Left cardiac atrium (tissue), 4 donors: ENCODE measurements at regions not wholly inside any gene's neighbourhood (a gene's known extent, or its start where the extent isn't known, plus 50 kb on each side); places are given as distances from the start of the nearest gene placed in this dataset.
"Not testable (repeated sequence)": the region's sequence is repeated elsewhere in the genome, so short reads cannot be mapped to it uniquely, and the experiment has no call there.

ENCODE experiments used
- ATAC-seq, 2 donors: fragments of 200-7000 bp; cut with Tn5 transposase; one replicate each; pipeline ENCODE4 v1.9.1; 2020; ENCODE audit warnings: mild to moderate bottlenecking in 2 of 2, moderate library complexity in 2 of 2
- DNase-seq: peaks from one replicate; pipeline ENCODE4 v3.0.0-alpha.2; 2020
- intact Hi-C, 2 donors: fragments of 100-400 bp; cut with DNase I; formaldehyde crosslinking; loops; one replicate each; pipeline versions ENCODE4 v1.14.1 to v1.15.1; 2022 to 2023
- donor health status: DM: no; HTN: yes; CAD: no.
- donor health status: DM: no; HTN: yes; CAD: no; lungs with severe emphysema.
- donor health status: DM: yes; HTN: yes; CAD: no.
- donor health status: Dilated cardiomyopathy.

DNA sequence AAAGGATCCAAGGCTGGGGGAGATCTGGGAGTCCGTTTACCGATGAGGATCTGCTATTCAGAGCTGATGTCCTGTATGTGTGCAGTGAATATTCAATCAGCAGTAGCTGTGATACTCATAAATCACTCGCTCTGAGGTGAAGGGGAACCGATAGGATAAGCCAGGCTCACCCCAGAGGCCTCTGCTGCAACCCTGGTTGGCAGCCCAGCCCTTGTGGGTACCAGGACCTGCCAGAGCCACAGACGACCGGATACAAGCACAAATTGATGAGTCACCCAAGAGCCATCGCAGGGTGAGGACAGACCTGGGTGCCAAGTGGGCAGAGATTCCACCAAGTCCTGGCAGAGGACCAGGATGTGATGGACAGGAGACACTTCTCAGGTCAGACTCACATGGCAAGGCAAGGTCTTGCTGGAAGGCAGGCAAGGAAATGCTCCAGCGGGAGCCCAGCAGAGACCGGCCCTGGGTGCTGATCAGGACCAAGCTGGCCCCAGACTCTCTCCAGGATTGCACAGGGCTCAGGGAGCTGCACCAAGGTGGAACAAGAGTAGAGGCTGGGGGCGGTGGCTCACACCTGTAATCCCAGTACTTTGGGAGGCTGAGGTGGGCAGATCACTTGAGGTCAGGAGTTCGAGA is 112.2 kb upstream of the ZNF479 start:
- intact Hi-C loops, ATAC-seq, DNase-seq: not testable (repeated sequence)

DNA sequence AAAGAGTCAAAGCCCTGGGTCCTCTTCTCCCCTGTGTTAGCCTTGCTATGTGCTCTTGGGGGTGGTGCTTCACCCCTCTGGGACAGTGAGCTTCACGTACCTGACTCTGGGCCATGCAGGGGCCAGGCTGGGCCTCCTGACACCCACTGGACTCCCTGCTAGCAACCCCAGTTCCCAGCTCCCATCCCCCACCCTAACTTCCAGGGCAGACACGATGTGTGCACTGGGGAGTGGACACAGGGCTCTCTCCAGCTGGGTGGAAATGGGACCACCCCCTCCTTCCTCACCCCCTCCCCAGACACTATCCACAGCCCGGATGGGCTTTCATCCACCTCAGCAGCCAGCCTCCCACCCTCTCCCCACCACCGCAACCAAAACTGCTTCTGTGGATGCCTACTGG is 113.0 kb upstream of the ZNF479 start:
- intact Hi-C loops, result no loop called here
- no peak for ATAC-seq
- no peak for DNase-seq

DNA sequence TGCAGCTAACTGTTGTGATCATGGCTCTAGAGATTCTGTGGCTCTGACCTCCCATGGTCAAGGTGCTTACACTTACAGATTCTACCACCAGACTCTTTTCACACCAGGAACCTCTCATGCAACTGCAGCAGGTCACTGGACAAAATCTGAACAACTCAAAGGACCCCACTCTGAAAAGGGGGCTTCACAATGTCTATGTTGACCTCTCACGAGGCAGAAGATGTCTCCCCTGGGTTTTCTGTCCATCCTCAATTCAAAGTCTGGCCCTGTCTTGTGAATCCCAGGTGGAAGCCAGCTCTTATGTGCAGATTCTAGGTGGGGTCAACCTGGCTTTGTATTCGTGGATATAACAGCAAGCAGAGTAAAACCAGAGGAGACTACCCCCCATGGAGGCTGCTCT is 118.6 kb upstream of the ZNF479 start:
- no peak for ATAC-seq
- intact Hi-C loops, result no loop called here
- no peak for DNase-seq

DNA sequence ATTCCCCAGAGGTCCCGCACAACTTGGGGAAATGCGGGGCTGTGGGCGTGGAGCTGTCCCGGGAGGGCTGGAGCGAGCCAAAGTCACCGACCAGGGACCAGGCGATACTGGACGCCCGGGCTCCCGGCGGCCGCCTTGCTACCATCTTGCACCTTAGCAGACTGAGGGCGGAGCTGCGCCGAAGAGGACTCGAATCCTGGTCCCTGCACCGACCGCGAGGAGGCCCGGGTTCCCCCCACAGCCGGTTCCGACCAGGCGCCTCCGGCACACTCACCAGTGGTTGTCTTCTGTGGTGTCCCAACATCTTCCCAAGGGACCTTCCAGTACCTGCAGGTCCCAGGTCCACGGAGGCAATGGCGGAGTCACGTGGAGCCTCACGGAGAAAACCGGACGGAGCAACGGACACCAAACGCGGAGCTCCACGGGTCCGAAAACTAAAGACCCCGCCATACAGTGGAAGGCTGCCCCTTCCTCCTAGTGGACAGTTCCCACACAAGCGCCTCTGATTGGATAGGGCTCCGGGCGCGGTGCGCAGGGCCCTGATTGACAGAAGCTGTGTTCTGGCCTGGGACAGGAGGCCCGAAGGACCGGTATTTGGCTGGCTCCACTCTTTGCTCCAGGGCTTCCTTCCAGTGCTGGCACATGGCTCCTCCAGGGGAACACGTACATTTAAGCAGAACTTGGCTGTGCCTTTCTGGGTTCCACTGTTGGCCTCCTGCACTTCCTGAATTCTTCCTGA is 124.6 kb upstream of the ZNF479 start:
- DNase-seq, result no peak
- intact Hi-C loops, result no loop called here
- ATAC-seq, result no peak

DNA sequence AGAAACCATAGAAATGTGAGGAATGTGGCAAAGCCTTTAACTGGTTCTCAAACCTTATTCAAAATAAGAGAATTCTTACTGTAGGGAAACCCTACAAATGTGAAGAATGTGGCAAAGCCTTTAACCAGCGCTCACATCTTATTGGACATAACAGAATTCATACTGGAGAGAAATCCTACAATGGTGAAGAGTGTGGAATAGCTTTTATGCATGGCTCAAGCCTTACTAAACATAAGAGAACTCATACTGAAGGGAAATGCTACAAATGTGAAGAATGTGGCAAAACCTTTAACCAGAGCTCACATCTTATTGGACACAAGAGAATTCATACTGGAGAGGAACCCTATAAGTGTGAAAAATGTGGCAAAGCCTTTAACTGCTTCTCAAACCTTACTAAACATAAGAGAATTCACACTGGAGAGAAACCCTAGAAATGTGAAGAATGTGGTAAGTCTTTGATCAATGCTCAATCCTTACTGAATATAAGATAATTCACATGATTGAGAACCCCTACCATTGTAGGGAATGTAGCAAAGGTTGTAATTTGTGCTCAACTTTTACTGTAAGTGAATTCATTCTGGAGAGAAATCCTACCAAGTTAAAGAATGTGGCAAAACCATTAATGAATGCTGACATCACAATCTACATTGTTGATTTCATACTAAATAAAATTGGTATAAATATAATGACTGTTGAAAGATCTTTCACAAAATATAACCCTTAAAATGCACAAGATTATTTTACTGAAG is 142.5 kb upstream of the ZNF479 start:
- intact Hi-C loops, result no loop called here
- ATAC-seq (no peak), DNase-seq (no peak)

DNA sequence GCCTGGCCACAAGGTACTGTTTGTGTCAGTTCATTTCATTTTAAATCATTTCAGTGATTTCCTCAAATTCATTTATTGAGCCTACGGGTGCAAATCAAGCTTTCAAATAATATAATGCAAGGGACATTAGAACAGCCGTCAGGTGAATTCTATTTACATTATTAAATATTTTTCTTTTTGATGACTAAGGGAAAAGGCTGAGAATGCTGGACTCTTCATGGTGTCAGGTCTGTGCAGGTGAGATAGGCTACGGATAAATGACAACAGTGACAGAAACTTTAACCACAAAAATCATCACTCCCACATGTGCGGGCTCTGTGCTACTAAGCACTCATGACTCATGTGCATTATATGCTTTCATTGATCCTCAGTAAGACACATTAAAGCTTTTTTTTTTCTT is 149.2 kb upstream of the ZNF716 start:
- intact Hi-C loops, result loop anchor here in 1 of 2 donors (10.0 kb wide), 1 partner anchor 184 kb away; no protein-coding TSS in a partner anchor
- no peak for DNase-seq
- no peak for ATAC-seq

DNA sequence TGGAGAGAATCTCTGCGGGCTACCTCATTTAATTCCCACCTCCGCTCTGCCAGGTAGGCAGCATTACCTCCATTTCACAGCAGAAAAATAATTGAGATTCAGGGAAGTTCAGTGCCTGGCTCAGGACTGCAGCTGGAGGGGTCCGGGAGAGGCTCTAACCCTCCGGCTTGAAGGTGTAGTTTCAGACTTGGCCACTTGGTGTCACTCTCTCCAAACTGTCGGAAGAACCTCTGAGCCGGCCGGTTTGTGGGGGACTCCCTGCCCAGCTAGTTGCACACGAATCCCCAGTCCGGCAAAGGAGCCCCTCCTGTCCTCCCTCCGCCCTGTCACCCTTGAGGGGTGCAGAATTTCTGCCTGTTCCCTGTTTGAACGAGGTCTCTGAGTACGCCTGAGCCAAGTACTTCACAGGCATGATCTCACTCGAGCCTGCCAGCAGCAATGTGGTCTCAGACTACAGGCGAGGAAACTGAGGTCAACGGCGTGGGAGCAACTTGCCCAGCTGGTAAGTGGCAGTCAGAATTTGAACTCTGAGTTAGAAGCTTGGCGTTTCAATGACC is 144.7 kb upstream of the ZNF716 start:
- intact Hi-C loops, result loop anchor here in 1 of 2 donors (10.0 kb wide), 1 partner anchor 180 kb away; no protein-coding TSS in a partner anchor
- peak in 1 of 2 donors; percentile 58 for ATAC-seq
- peak; percentile 28 for DNase-seq

DNA sequence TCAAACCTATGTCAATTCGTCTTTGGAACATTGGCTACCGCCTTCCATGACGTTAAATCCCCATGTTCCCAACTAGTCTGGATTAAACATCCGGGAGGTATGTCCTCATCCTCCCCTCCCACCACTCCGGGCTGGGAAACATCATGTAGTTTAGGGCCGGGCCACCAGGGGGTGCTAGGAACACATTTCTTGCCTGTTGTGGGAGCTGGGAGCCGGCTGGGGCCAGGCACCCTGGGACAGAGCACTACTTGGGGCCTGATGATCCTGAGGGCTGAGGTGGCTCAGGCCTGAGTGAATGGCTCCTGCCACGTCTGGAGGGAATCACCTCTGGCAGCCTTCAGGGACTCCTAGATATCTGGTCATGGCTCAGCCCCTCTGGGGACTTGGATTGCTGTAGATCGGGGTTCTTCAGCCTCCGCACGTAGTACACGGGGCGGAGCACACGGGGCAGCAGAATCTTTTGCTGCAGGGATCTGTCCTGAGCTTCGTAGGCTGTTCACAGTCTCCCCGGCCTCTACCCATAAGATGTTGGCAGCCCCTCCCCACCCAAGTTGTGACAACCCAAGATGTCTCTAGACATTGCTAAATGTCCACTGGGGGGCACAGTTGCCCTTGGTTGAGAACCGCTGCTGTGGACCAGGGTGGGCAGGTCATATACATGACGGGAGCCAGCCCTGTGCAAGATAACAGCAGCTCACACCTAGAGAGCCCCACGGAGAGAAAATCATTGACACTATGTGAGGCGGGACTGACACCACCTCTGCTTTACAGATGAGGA is 141.2 kb upstream of the ZNF716 start:
- intact Hi-C loops, result loop anchor here in 1 of 2 donors (10.0 kb wide), 1 partner anchor 176 kb away; no protein-coding TSS in a partner anchor
- peak; percentile 35 to 67 for ATAC-seq
- no peak for DNase-seq

DNA sequence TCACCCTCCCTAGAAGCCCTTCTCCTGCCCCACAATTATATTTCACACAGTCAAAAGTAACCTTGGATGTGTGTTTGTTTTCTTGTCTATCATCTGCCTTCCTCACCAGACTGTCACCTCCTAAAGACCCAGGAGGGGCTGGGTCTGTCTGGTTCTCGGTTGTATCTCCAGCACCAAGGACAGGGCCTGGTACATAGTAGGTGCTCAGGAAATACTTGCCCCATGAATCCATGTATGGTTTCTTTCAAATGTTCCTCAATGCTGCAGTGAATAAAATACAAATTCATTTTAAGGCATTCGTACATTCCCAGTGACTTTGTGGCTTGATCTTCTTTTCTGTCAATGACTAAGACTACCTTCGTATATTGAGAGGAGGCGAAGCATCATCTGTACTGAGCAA is 122.9 kb upstream of the ZNF716 start:
- intact Hi-C loops, result no loop called here
- DNase-seq (no peak), ATAC-seq (no peak)

DNA sequence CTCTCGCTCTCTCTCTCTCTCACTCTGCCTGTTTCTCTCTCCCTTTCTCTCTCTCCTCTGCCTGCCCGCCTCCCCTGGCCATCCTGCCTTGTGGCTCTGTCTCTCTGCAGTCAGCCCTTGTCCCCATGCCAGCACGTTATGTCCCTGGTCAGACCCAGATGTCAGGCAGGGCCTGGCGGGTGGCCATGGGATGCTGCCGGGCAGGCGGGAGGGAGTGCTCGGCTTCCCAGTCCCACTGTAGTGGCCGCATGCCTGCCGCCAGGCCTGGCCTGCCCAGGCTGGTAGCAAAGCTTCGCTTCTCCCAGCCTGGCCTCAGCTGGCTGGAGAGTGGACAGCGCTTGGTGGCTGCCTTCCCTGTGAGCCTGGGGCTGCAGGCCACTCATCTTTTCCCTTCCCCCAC is 121.5 kb upstream of the ZNF716 start:
- peak; percentile 75 for DNase-seq
- intact Hi-C loops, result no loop called here

DNA sequence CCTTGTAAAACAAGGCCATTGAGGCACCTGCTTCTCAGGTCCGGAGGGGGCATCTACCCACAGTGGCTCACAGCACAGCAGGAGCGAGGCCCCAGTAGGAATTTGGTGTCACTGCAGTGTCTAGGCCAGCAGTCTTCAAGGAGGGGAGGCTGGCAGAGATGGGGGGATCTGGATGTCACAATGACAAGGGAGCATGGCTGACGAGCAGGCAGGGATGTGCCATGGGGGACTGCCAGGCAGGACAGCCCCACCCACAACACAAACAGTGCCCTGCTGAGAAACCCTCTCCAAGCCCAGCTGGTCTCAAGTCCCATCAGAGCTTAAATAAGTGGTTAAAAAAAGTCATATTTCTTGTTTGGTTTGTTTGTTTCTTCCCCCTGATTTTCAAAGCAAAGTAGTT is 121.0 kb upstream of the ZNF716 start:
- ATAC-seq, result no peak
- intact Hi-C loops, result no loop called here
- no peak for DNase-seq

More for the DNA sequence above, 121.5 kb upstream of the ZNF716 start:
- peak; percentile 96 for ATAC-seq

DNA sequence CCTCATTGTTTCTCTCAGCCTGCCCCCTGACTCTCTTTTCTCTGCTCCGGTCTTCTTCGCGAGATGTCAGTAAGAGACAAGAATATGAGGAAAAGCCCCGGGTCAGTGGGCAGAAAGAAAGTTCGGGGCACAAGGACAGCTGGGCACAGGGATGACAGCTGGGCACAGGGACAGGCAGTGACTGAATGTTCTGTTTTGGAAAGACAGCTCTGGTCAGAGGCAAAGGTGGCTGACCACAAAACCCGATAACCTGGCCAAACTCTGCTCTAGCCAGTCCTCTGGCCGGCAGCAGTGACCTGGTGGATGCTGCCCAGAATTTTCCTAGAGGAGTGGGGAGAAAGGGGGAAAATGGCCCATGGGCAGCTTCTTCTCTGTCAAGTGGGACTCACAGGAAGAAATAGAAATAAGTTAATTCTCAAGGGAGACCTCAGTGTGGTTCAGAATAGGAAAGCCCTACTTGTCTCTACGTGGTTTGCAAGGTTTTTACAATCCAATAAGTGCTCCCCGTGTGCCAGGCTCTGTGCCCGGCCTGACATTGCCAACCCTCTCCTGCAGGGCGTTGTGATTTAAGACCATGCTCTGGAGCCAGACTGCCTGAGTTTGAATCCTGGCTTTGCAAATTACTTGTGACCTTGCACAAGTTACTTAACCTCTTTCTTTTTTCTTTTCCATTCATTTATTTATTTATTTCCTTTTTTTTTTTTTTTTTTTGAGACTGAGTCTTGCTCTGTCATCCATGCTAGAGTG is 110.6 kb upstream of the ZNF716 start:
- intact Hi-C loops, result no loop called here
- no peak for DNase-seq
- no peak for ATAC-seq

DNA sequence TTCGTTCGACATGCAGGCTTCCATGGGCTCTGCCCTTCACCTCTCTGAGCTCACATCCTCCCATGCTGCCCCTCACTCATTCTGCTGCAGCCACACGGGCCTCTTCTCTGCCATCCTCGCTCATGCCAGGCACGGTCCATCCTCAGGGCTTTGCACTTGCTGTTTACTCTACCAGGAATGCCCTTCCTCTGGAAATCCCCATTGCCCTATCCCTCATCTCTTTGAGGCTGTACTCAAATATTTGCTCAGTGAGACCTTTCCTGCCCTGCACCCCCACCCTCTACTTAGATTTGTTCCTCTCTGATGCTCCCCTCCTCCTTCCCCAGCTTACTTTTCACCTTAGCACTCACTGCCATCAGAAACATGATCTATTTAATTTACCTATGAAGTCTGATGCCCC is 107.0 kb upstream of the ZNF716 start:
- DNase-seq (no peak), ATAC-seq (no peak)
- intact Hi-C loops, result no loop called here

DNA sequence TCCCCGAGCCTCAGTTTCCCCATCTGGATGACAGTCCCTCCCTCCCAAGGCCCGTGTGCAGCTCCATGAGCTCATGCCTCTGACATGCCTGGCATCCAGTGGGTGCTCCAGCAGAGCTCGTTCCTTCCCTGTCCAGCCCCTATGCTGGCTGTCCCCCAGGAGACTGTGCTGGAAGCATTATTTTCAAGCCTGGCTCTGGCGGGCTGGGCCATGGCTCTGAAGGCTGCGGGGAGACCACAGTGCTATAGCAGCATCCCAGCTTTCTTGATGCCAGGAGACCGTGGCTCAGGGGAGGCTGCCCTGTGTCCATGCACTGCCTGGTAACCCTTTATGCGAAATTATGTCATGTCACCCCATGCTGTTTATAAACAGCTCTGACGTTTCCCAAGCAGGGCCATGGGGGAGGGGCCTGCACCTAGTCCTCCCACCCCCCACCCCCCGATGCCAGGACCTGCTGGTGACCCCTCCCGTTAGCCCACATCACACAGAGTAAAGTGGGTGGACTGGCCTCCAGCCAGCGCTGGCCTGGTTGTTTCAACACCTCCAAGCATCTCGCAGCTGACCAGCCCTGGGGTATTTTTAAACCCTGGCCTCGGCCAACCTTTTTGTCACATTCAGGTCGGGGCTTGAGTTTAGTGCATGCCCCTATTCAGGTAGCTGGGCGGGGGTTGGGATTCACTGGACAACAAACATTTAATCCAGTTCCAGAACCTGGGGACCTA is 105.9 kb upstream of the ZNF716 start:
- intact Hi-C loops, result no loop called here
- DNase-seq (peak; percentile 80), ATAC-seq (peak; percentile 82 to 85)

DNA sequence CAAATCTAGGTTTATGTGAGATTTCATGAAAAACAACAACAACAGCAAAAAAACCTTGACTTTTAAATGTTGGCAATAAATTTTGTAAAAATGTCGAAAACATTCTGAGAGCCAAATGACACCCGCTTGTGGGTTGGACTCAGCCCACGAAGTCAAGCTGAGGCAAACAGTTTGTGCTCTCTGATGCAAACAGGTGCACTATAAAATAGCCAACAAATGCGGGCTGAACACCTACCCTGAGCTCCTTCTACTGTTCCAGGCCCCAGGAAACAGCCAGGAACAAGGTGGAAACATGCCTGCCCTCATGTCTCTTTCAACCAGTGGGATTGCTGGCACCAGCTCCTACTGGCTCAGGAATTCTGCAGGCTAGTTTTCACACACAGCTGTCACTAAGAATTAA is 105.0 kb upstream of the ZNF716 start:
- DNase-seq (no peak), ATAC-seq (no peak)
- intact Hi-C loops, result no loop called here

DNA sequence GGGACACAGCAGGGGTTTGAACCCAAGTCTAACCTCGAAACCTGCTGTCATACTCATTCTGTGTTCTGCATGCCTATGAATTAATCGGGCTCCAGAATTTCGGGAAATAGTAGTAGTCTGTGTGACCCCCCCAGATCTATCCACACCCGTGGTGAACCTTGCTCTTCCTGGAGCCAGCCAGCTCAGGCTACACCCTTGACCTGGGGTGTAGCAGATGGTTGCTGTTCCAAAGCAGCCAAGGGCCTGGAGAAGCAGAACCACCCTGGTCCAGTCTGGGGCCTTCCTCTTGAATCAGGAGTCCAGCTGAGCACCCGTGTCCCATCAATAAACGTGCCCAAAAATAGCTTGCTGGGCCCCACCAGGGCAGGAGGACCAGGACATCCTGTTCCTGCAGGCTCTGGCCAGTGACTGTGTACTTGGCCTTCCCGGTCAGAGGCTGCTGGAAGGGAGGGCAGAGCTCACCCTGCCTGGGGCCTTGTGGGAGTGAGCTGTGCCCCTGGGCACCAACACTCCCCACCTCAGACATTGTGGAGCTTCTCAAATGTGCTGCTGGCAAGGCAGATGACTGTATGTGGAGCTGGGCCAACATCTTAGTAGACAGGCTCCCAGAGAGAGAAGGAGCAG is 101.2 kb upstream of the ZNF716 start:
- intact Hi-C loops, result no loop called here
- DNase-seq, result peak; percentile 56
- peak; percentile 72 to 84 for ATAC-seq

DNA sequence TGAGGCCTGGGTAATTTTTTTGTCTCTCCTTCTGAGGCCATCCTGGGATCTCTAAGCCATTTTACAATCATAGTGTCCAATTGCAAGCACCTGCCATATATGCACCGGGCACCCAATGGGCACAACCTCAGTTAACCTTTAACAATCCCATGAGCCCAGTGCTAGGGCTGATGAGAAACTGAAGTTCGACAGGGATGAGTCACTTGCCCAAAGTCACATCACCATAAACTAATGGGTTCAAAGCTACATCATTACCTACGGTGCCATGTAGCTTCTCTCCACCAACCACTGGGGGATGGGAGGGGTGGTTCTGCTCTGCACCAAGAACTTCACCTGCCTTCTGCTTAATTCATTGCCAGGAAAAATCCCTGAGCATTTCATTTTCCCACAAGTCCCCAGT is 95.8 kb upstream of the ZNF716 start:
- ATAC-seq (no peak), DNase-seq (no peak)
- intact Hi-C loops, result loop anchor here in 1 of 2 donors (10.0 kb wide), 1 partner anchor 51 kb away; no protein-coding TSS in a partner anchor
